NCI-H524 treated with DMSO at 0.1 percent for 48 hours (cell line): ENCODE measurements at regions not wholly inside any gene's neighbourhood (a gene's known extent, or its start where the extent isn't known, plus 50 kb on each side); places are given as distances from the start of the nearest gene placed in this dataset.
"Not testable (repeated sequence)": the region's sequence is repeated elsewhere in the genome, so short reads cannot be mapped to it uniquely, and the experiment has no call there.

Experiments used
- DNase-seq: peaks from one replicate; lab custom pipeline; 2025; lab: John Stamatoyannopoulos, UW

DNA sequence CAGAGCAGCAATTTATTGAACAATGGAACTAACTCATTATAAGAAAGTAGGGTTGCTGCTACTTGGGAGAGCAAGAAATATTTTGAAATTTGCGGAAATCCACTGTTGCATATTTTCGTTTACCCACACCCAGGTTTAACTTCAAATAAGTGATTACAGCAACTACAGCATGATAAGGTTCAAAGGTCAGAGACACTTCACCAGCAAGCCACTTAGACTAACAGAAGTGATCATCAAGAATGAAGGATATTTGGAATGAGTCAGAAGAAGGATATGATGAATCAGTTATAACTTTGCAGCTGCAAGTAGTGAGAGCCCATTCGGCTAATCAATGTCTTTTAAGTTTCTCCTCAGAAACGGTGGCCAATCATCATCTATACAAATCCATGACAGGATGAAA, 199.3 kb downstream of the TMA16 start:
- no peak for DNase-seq

DNA sequence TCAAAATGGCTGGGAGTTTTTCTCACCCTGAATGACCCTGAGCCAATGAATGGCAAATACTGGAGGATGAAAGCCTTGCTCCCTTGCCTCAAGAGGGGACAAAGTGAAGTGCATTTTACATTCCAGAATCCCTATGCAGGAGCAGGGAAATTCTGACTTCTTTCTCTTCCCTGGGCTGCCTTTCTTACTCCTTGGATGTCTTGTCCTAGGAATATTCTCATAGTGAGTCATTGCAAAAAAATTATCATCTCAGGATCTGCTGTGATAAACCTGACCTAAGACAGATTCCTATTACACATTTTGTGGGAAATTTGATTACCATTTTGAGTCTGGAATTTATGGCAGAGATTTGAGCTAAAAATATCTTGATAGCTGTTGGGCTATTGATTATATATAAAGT, 199.9 kb downstream of the TMA16 start:
- no peak for DNase-seq

DNA sequence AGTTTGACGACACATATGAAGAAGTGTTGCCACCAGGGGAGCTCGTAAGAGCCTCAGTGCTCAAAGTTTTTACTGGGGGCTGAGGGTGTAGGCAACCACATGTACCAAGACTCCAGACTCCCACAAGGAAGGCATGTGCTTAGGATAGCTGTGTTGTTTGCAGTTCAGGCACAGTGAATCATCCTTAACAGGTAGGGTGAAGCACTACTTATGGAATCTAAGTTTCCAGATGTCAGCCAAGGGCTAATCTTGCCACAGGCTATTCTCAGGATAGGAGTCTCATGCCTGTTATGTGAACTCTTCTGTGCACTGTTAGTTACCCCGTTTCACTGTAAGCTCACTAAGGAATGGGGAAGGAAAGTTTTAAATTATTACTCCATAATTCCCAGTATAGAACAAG, 202.6 kb downstream of the TMA16 start:
- DNase-seq: no peak

DNA sequence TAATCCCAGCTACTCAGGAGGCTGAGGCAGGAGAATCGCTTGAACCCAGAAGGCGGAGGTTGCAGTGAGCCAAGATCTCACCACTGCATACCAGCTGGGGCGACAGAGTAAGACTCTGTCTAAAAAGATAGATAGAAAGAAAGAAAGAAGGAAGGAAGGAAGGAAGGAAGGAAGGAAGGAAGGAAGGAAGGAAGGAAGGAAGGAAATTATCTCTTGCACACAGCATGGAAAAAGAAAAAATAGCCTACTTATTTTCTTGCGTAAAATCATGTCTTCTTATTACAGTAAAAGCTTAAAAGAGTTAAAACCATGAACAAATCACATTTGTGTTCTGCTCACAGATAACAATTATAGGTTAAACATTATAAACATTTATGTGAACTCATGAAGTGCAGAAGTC, 205.9 kb downstream of the TMA16 start:
- not testable (repeated sequence) for DNase-seq

DNA sequence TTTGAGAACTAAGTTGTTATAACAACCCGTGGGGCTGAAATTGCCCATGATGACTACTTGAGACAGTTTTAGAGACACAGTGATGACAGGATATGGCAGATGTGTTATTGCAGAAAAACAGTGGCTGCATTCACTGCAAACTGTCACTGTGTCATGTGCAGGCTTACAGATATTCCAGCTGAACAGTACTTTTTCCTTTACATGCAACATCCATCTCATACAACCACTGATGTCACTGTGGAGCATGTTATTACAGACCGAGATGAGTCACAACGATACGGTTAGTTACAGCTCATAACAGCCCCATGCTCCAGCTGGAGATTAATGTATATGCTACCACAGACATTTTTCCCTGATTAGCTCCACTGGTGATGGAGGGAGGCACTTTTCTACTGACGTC, 207.4 kb downstream of the TMA16 start:
- no peak for DNase-seq

DNA sequence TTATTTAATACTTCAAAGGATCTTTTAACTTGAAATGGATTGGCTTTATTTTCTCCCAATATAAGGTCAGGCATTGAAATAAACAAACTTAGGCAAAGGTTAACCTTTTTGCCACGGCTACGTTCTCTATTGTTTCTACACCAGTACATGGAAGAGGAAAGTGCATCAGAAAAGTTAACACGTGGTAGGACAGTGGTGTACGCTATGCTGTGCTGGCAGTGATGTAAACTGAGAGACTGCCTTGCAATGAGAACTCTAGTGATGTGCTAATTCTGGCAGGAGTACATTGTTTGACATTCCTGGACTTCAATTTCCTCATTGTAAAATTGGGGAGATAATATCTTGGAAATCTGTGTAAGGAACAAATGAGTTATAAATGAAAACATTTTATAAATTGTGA, 208.2 kb downstream of the TMA16 start:
- DNase-seq: no peak

DNA sequence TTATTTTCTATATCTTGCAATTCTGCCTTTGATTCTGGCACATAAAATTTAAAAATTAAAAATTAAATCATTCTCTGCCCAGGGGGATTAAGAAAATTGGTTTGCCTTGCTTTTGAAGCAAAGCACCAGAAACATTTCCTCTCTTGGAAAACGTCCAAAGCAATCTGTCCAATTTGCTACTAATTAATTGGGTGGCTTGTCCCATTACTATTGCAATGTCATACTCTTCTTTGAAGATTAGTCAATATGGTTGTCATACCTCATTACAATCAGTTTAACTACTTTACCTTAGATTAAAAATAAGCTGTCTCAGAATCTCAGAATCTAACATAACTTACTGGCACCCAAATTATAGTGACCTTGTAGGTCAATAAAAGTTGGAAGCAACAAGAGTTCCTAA, 208.8 kb downstream of the TMA16 start:
- no peak for DNase-seq

DNA sequence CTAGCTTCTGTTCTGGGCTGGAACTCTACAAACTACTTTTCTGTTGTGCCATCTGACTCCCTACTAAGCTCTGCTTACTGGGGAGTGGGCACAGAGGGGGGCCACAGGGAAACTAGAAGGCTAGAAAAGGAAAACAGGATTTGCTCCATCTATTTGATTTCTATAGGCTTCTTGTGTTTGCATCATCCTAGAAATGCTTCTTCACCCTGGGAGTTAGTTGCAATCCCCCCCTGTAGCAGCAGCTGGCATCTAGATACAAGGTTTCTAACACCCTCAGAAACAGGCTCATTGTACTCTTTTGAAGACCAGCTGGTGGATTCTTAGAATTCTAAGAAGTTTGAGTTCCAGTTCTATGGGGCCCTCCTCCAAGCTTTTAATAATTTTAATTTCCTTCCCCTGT, 213.4 kb downstream of the TMA16 start:
- DNase-seq: no peak

DNA sequence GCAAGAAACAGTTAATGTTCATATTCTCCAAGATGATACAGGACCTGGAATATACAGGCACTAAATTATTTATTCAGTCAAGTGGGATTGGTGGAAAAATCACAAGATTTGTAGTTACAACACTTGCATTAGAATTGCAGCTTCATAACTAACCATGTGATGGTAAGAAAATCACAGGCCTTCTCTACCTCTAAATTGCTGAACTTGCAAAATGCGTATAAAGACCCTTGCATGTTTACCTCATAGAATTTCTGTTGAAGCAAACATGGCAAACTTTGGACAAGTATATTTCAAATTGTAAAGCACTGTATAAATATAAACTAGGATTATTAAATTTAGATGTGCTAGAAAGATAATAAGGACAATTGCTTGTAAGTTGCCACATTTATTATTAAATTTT, 215.1 kb downstream of the TMA16 start:
- no peak for DNase-seq

DNA sequence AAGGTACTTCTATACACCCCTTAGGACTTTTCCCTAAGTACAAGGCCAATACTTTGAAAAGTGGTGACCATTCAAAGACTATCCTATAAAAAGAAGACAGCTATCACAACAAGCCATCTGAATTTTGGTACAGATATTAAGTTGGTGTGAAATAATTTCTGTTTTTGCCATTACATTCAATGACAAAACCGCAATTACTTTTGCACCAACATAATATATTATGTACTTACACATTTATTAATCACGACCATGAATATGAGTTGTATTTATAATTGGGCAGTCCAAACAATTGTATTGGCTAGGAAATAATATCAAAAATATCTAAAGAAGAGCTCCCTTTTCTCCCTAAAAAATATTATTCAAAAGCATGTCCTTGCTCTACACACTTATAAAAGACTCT, 215.7 kb downstream of the TMA16 start:
- DNase-seq: no peak

DNA sequence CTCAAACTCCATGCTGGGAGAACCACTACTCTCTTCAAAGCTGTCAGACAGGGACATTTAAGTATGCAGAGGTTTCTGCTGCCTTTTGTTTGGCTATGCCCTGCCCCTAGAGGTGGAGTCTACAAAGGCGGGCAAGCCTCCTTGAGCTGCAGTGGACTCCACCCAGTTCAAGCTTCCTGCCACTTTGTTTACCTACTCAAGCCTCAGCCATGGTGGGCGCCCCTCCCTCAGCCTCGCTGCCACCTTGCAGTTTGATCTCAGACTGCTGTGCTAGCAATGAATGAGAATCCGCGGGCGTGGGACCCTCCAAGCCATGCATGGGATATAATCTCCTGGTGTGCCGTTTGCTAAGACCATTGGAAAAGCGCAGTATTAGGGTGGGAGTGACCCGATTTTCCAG, 230.0 kb downstream of the TMA16 start:
- DNase-seq: not testable (repeated sequence)

DNA sequence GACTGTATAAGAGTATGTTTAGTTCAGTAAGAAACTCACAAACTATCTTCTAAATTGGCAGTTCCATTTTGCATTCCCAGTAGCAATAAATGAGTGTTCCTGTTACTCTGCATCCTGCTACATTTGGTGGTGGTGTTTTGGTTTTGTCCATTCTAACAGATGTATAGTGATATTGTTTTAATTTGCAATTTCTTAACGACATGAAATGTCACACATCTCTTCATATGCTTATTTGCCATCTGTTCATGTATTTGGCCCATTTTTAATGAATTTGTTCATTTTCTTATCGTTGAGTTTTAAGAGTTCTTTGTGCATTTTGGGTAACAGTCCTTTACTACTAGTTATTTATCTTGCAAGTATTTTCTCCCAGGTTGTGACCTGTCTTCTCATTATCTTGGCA, 232.2 kb downstream of the TMA16 start:
- DNase-seq: no peak

DNA sequence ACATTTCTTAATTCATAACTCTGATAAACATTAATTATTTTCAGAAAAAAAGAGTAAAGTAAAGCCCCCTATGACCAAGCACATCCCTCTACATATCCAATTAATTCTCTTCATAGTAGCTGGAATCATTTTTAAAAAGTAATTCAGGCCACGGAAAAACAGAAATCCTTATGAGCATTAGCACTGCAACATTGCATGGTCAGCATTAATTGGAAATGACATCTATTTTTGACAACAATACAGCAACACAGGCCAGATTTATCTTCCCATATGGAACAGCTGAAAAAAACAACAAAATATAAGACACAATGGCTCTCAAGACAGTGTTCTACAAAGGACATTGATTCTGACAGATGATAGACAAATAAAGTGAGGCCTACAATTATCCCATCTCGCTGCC, 236.6 kb downstream of the TMA16 start:
- DNase-seq: no peak

DNA sequence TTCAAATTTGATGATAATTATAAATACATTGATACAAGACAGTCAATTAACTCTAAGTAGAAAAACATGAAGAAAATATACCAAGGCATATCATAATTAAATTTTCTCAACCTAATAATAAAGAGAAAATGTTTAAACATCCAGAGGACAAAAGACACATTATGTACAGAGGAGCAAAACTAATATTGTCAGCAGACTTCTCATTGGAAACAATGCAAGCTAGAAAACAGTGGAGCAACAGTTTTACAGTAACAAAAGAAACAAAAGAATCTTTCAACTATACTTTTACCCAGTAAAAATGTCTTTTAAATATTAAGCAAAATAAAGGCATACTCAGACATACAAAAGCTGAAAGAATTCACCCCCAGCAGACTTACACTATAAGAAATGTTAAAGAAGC, 238.0 kb downstream of the TMA16 start:
- no peak for DNase-seq

DNA sequence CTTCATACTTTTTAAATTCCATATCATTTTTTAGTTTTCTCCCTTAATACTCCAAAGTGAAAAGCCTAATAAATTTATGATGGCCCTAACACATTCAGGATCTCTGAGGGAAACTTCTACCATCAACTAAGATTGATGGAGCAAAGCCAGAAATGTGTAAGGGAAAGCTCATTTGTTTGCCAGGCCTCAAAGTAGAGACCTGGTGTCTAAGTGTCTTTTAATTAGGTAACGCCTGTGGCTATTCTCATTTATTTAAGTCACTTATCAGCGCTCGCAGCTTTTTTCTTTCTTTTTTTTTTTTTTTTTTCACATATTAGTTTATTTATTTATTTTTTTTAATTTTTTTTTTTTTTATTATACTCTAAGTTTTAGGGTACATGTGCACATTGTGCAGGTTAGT, 242.4 kb downstream of the TMA16 start:
- no peak for DNase-seq

DNA sequence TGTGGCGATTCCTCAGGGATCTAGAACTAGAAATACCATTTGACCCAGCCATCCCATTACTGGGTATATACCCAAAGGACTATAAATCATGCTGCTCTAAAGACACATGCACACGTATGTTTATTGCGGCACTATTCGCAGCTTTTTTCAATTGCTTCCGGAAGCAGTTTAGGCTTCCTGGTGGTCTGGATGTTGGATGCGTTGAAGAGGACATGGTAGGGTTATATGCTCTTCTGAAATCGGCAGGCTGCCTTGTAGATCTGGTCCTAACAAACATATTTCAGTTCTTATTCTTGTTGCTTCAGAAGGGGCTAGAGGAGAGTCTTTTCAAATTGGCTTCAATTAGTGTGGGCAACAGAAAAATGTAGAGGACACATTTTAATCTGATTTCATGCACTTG, 243.4 kb downstream of the TMA16 start:
- DNase-seq: not testable (repeated sequence)

DNA sequence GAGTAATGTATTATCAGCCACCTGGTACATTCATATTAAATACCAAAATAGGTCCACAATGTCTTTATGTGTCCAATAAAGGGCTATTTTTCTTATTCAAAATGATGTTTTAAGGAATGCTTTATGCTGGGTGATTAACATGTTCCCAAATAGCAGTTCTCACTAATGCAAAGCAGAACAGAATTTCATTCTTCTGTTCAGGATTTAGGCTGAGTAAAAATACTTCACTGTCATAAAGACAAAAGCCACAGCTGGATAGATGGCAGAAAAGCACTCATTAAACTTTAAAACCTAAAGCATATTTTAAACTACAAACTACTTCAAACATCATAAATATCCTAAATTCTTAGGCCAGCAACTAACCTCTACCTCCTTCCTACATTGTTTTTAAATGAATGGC, 244.0 kb downstream of the TMA16 start:
- DNase-seq: no peak

DNA sequence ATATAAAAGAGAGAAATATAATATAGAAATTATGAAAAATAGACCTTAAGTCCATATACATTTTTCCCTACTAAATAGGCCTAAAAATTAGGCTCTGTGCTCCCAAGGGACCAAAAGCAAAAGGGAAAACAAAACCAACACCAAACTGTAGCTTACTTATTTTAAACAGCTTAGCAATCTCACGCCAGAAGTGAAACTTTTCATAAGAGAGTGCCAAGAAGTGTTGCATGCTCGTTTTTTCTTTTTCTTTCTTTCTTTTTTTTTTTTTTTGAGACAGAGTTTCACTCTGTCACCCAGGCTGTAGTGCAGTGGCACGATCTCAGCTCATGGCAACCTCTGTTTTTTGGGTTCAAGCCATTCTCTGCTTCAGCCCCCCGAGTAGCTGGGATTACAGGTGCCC, 250.4 kb downstream of the TMA16 start:
- DNase-seq: no peak

DNA sequence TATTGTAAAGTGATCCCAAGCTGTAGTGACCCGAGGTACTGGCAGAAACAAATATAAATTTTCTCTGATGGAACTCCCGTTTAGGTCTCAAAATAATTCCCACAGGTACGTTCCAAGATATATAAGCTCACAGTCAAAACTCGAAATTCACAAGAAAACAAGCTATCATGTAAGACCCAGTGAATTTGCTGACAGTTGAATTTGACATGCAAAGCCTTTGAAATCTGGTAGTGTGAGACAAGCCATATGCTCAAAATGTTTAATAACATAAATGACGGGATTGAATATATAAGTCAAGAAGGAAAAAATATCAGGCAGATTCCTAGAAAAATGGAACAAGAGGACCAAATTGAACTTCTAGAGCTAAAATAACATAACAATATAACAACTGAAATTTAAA, 252.8 kb downstream of the TMA16 start:
- DNase-seq: no peak

DNA sequence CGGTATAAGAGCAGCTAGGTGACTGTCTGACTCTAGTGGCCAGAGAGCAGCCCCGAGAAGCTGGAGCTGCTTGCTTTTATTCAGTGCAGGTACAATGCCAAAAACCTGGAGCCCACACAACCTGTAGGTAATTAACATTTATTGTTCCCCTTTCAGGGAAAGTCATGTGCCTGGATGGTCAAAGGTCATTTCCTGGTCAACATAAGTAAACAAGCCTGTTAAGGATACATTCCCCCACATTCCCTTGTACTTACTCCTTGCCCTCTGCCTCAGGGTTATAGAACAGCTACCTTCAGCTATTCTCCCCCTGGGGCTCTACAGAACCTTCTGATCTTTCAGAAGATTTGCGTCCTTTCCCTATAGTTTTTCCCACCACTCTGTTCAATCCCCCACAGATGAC, 253.4 kb downstream of the TMA16 start:
- DNase-seq: no peak

DNA sequence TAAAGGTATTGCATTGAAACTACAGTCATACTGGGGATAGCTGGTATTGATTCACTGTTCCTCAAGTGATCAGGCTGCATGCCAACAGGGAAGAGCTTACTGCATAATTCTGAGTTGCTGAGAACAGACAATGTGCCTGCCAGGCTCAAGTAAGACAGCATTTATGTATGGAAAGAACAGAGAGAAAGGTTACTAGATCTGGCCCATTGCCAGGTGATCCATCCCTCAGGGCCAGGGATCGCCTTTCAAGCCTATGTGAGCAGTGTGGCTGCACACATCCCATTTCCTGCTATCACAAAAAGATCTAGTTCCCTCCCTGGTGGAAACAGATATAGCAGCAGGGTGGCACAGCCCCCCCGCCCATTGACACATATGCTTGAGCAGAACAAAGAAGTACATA, 254.0 kb downstream of the TMA16 start:
- no peak for DNase-seq

DNA sequence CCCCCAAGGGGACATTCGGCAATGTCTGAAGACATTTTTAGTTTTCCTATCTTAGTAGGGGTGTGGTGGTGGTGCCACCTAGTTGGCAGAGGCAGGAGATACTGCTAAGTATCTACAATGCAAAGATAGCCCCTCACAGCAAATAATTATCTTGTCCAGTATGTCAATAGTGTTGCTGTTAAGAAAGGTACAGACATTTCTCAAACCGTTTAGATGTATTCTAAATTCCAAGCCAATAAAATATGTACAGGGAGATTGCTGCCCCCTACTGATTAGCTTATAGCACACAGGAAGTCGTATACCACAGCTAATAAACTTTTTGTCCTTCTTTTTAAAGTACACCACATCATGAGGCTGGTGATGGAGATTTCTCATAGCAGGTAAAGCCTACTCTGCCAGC, 260.5 kb downstream of the TMA16 start:
- no peak for DNase-seq

DNA sequence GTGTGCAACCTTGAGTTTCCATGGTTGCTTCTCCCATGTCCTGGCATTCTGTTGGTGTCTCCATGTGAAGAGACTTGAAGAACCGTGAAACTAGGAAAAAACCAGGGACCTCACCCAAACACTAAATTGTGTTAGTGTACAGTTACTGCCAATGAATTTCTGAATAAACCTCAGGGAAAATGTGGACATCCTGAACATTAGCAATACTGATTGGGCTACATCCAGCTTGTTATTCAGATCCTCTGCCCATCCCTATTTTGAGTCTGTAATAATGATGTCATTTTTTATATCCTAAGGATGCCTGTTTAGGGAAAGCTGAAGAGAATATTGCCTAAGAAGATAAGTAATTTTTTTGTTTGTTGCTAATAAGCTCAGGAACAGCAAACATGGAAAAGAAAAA, 262.7 kb downstream of the TMA16 start:
- no peak for DNase-seq

DNA sequence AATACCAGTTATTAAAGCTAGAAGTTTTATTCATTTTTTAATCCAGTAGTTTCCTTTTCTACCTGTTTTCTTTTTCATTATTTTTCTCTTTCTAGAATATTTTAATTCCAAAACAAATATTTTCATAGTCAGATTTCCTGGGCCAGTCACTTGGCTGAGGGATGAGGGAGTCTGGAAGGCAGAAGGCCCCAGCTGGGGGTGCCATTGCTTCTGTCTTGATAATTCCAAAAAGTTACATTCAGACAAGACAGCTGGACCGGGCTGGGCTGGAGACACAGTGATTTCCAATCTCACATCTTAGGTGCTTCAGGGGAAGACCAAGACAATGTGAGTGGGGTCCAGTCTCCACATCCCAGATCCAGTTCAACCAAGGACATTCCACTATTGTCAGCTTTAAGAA, 263.5 kb downstream of the TMA16 start:
- DNase-seq: no peak

DNA sequence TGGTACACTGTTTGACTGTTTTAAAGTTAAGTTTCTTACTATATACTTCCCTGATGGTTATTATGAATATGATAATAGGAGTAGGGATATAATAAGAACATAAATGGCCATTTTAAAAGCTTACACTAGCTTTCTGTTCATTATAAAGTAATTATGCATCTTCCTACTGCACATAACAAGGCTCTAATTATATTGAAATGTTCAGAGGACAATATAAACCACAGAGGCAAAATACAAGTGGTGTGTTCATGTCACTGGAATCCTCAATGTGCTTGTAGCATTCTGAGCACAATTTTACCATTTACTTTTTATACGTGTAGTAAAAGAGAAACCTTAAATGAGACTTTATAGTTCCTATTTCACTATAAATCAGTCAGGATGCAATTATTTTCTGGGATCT, 268.3 kb downstream of the TMA16 start:
- DNase-seq: no peak
